BE2C (cell line): ENCODE measurements at regions not wholly inside any gene's neighbourhood (a gene's known extent, or its start where the extent isn't known, plus 50 kb on each side); places are given as distances from the start of the nearest gene placed in this dataset.

ENCODE experiments used
- DNase-seq: peaks from one replicate; pipeline ENCODE4 v3.0.0-alpha.2; 2020
- H3K27me3 ChIP-seq: fragments of 250-450 bp; sonication (Bioruptor Pico); 2 replicates; pipeline ENCODE4 v1.5.1; 2020; ENCODE audit warnings: mild to moderate bottlenecking
- H3K36me3 ChIP-seq: fragments of 250-450 bp; sonication (Bioruptor Pico); 2 replicates; pipeline ENCODE4 v1.5.1; 2020; ENCODE audit warnings: mild to moderate bottlenecking
- H3K4me1 ChIP-seq: fragments of 250-450 bp; sonication (Bioruptor Pico); 2 replicates; pipeline ENCODE4 v1.5.1; 2020
- H3K4me3 ChIP-seq: 2 replicates; pipeline ENCODE4 v1.5.1; 2011; ENCODE audit warnings: low read depth, low read length
- H3K9me3 ChIP-seq: fragments of 250-450 bp; sonication (Bioruptor Pico); 2 replicates; pipeline ENCODE4 v1.5.1; 2020
- TF ChIP-seq, protein P1 (sequence below): IDR thresholded peaks from 2 replicates; pipeline ENCODE4 v1.5.1; 2012; ENCODE audit warnings: mild to moderate bottlenecking, low read depth, low read length

DNA sequence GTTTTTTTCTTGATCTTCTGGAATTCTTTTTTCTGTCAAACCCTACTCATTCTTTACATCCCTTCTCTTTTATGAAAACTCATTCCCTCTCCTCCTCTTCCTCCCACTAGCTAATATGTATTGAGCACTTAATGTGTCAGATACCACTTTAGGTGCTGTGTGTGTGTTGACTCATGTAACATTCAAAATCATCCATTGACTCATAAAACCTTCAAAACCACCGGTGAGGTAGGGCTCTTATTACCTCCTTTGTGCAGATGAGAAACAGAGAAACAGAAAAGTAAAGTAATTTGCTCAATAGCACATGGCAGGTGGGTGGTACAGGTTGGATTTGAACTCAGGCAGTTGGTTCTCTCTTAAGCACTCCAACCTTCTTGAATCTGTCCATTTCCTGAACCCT lies 136.3 kb upstream of the NEDD9 start:
- no peaks in the 10 kb centered on the region for H3K9me3 ChIP-seq
- no peaks in the 10 kb centered on the region for H3K4me1 ChIP-seq
- no peak overlapping the region for H3K4me3 ChIP-seq
- DNase-seq, result no peak
- no peaks in the 10 kb centered on the region for H3K27me3 ChIP-seq
- H3K36me3 ChIP-seq, result no peaks in the 10 kb centered on the region
- TF ChIP-seq, protein P1, sequence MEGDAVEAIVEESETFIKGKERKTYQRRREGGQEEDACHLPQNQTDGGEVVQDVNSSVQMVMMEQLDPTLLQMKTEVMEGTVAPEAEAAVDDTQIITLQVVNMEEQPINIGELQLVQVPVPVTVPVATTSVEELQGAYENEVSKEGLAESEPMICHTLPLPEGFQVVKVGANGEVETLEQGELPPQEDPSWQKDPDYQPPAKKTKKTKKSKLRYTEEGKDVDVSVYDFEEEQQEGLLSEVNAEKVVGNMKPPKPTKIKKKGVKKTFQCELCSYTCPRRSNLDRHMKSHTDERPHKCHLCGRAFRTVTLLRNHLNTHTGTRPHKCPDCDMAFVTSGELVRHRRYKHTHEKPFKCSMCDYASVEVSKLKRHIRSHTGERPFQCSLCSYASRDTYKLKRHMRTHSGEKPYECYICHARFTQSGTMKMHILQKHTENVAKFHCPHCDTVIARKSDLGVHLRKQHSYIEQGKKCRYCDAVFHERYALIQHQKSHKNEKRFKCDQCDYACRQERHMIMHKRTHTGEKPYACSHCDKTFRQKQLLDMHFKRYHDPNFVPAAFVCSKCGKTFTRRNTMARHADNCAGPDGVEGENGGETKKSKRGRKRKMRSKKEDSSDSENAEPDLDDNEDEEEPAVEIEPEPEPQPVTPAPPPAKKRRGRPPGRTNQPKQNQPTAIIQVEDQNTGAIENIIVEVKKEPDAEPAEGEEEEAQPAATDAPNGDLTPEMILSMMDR, result no peak

DNA sequence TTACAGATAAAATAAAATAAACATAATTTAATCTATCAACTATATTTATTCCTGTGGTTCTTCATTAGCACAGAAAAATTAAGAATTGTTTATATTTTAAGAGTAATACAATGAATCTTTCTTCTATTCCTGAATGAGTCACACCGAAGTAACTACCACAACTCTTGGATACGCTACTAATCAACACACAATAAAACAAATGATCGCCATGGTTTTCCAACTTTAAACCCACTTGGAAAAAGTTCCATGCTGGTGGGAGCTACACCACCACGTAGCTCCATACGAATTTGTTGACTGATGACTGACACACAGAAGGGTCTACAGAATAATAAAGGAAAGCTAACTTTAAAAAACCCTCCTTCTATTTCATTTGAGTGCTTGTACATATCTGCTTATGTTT lies 135.8 kb upstream of the NEDD9 start:
- H3K27me3 ChIP-seq, result no peaks in the 10 kb centered on the region
- no peaks in the 10 kb centered on the region for H3K36me3 ChIP-seq
- no peak overlapping the region for H3K4me3 ChIP-seq
- DNase-seq, result no peak
- H3K4me1 ChIP-seq, result no peaks in the 10 kb centered on the region
- H3K9me3 ChIP-seq, result no peaks in the 10 kb centered on the region
- TF ChIP-seq, protein P1, result no peak

DNA sequence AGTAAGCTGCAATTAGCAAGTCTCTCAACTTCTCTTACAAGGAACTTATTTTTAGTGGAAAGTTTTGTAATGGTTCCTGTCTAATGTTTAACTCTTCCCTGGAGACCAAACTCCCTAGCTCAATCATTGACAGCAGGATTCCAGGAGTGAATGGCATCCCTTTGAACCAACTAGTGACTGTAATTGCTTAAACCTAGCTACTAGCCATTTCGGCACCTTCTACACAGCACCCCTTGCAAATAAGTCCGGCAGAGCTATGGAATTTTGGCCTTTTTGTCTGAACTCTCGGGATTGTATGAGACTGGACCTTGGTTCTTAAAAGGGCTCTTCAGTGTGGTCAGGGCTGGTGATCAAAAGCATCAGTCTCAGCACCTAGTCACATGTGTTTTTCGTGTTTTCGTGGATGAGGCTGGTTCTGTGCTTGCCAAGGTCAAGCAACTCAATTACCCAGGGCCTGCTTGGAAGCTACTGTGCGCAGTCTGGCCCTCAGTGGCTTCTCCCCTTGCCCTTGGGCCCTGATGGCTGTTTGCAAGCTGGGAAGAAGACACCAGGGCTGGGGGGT lies 135.3 kb upstream of the NEDD9 start:
- no peak for DNase-seq
- TF ChIP-seq, protein P1, result no peak
- Histone ChIP-seq H3K4me3 (no peak overlapping the region), H3K27me3 (no peaks in the 10 kb centered on the region), H3K9me3 (no peaks in the 10 kb centered on the region), H3K36me3 (no peaks in the 10 kb centered on the region), H3K4me1 (no peaks in the 10 kb centered on the region)

DNA sequence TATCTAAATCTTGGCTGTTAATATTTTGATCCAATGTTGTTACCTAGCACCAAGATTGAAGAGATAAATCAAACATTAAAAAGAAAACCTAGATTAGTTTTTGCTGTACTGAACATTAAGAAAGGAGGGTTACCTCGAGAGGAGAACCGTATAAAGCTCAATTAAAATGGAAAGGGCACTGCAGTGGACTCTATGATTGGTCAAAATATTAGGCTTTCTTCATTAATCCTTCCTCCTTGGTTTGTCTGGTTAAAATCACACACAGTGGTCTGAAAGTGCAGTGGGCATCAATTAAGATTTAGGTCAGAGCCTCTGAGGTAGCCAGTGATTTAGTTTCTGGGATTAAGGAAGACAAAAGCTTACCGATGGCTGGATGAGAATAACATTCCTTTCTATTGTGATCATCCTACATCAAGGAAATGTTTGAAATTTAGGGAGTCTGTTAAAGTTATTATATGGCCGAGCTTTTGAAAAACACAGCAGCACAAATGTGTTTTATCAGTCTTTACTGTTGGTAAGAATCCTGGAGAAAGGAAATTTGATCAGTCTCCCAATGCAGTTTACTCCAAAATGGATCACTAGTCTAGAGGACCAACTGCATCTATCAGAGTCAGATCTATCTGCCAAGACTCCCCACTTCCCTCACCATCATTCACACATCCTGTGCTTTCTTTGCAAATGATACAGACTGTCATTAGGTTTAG lies 134.6 kb upstream of the NEDD9 start:
- no peak for DNase-seq
- no peaks in the 10 kb centered on the region for H3K9me3 ChIP-seq
- no peak overlapping the region for H3K4me3 ChIP-seq
- H3K36me3 ChIP-seq, result no peaks in the 10 kb centered on the region
- H3K27me3 ChIP-seq, result no peaks in the 10 kb centered on the region
- no peaks in the 10 kb centered on the region for H3K4me1 ChIP-seq
- TF ChIP-seq, protein P1, result no peak

DNA sequence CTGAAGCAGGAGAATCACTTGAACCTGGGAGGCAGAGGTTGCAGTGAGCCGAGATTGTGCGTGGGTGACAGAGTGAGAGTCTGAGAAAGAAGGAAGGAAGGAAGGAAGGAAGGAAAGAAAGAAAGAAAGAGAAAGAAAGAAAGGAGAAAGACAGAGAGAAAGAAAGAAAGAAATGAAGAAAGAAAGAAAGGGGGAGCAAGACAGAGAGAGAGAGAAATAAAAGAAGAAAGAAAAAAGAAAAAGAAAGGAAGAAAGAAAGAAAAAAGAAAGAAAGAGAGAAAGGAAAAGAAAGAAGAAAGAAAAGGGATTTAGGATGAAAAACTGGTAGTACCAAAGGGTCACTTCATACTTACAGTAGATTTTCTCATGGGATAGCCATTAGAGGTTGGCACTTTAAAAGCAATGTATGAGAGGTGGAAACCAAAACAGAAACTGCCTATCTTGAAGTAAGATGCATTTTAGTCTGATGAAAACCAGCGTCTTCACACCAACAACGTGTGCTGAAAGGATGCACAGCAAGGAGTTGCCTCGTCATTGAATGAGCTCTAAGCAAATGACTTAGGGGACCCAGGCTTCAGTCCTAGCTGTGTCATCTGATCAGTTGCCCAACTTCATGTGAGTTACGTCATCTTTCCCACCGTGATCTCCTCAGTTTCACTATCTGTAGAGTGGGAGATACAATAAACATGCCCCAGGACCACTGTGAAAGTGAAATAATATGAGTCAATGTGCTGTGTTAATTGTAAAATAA lies 133.9 kb upstream of the NEDD9 start:
- Histone ChIP-seq H3K4me3 (no peak overlapping the region), H3K9me3 (no peaks in the 10 kb centered on the region), H3K4me1 (no peaks in the 10 kb centered on the region), H3K27me3 (no peaks in the 10 kb centered on the region), H3K36me3 (no peaks in the 10 kb centered on the region)
- no peak for DNase-seq
- TF ChIP-seq, protein P1, result no peak

DNA sequence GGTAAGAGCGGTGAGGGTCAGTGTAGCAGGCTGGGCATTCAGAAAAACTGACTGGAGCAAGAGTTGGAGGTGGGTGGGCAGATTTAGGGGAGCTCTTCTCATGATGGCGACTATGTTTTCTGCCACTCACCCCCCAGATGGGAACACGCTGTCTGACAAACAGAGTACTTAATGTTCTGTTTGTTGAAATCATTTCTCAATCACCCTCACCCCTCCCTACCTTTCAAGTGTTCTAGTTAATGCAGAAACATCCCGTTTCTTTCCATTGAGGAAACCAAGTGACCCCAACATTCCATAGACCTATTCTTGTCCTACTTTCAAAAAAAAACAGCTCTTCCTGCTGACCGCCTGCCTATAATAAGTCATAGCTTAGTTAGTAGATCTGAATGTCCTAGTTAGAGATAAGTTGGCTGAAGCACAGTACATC lies 132.5 kb upstream of the NEDD9 start:
- H3K27me3 ChIP-seq, result no peaks in the 10 kb centered on the region
- no peaks in the 10 kb centered on the region for H3K36me3 ChIP-seq
- no peak overlapping the region for H3K4me3 ChIP-seq
- DNase-seq, result no peak
- H3K9me3 ChIP-seq, result no peaks in the 10 kb centered on the region
- TF ChIP-seq, protein P1, result no peak
- no peaks in the 10 kb centered on the region for H3K4me1 ChIP-seq
